Left forelimb (tissue), 1 donor: ENCODE measurements at regions not wholly inside any gene's neighbourhood (a gene's known extent, or its start where the extent isn't known, plus 50 kb on each side); places are given as distances from the start of the nearest gene placed in this dataset.

Experiments used
- DNase-seq: peaks from one replicate; pipeline ENCODE4 v3.0.0-alpha.2; 2018; ENCODE audit warnings: low spot score

- DNase-seq, result peak; percentile 33
Measured at GRCh38 chr19:31601855-31602254, 252.6 kb upstream of the TSHZ3 start.

- no peak for DNase-seq
Measured at GRCh38 chr19:31602548-31602947, 253.3 kb upstream of the TSHZ3 start.

- peak; percentile 56 for DNase-seq
Measured at GRCh38 chr19:31604493-31605040, 255.3 kb upstream of the TSHZ3 start.

GRCh38 chr19:31610018-31610417, 260.8 kb upstream of the TSHZ3 start:
- DNase-seq, result peak; percentile 15

GRCh38 chr19:31611046-31611877, 262.0 kb upstream of the TSHZ3 start:
- DNase-seq, result no peak

GRCh38 chr19:31612873-31613272, 263.6 kb upstream of the TSHZ3 start:
- DNase-seq, result no peak

- DNase-seq, result no peak
Measured at GRCh38 chr19:31613683-31614219, 264.5 kb upstream of the TSHZ3 start.

DNA sequence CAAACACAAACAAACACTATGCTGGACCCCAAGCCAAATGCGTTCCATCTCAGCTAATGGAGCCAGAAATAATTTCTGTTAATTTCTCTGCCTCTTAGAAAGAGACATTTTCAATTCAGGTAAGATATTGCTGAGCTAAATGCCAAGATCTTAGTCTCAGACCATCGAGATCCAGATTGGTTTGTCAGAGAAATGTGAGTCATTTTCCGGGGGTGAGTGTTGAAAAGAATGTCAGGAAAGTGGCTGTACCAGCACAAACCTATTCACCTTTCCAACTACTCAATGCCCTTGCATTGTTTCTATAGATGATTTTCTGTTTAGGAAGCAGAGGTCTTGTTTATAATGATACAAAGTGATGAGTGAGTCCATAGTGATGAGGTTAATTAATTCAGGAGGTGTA, 266.8 kb upstream of the TSHZ3 start:
- no peak for DNase-seq

GRCh38 chr19:31617010-31617585, 267.9 kb upstream of the TSHZ3 start:
- no peak for DNase-seq

- DNase-seq, result no peak
Measured at GRCh38 chr19:31625056-31625455, 275.8 kb upstream of the TSHZ3 start.

DNA sequence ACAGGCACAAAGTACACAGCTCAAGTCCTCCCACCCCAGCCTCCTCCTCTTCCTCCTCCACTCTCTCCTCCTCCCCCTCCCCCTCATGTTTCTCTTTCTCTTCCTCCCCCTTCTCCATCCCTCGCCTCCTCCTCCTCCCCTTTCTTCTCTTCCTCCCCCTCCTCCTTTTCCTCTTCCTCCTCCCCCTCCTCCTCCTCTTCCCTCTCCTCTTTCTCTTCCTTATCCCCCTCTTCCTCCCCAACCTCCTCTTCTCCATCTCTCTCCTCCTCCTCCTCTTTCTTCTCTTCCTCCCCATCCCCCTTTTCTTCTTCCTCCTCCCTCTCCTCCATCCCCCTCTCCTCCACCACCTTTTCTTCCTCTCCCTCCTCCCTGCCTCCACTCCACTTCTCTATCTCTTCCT, 276.3 kb upstream of the TSHZ3 start:
- no peak for DNase-seq

DNA sequence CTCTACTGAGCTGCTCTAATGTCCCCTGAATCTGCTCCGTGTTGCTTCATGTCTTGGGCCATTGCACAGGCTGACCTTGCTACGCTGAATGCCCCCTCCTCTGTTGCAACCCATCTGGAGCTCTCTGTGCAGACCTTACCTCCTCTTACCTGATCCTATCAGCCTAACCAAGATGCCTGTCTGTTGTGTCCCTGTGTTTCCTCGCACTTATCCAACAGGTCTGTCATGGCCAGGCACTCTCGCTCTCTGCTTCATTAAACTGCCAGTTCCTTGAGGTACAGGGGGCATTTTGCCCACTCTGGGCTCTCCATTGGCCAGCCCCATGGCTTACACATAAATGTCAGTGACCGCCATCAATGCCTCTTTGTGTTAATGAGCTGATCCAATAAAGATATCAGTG, 277.7 kb upstream of the TSHZ3 start:
- DNase-seq, result no peak

GRCh38 chr19:31627620-31628365, 278.6 kb upstream of the TSHZ3 start:
- no peak for DNase-seq

DNA sequence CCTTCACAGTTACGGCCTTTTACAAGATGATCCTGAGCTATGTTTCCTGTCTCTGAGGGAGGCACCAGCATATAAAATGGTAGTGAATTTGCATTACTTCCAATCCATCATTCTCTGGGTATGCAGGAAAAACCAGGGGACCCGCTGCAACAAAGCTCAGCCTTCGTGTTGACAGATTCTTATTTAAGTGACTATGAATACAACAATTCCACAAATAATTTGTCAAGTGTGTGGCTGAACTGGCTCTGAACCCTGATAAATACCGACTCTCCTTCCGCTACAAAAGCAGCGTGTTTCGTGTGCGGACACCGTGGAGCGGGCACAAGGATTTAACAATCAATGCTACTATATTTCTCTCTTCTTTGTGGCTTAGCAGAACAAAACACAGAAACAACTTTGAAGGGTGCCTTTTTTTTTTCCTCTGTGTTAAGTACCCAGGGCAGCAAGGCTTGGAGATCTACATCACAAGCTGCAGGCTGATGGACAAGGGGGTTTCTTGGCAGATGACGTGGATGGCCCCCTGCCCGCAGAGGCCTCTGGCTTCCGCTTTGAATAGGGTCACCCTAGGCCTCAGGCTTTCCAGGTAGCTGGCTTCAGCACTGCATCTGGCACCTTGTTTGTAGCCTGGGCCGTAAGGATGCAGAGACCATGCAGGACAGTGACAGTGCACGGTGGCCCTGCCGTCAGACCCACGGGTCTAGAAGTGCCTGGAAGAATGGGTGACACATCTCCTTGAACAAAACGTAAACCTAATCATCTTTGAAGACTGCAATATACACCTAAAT, 280.5 kb upstream of the TSHZ3 start:
- no peak for DNase-seq

- no peak for DNase-seq
Measured at GRCh38 chr19:31633014-31633413, 283.8 kb upstream of the TSHZ3 start.

DNA sequence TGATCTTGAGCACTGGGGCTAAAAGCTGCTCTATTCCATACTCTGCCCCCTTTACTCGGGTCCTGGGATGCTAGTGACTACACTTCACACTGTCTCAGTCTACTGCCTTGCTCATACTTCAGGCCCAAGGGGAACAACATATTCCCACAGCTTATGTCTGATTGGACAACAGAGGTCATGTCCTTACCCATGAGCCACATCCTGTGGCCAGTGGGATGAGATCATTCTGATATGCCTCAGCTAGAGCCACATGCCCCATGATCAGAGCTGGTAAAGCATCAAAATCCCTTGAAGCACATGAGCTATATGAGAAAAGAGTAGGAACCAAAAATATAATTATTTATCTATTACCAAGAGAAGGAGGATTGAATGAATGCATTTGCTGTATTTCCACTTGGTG, 290.1 kb upstream of the TSHZ3 start:
- DNase-seq, result no peak

- no peak for DNase-seq
Measured at GRCh38 chr19:31641591-31641990, 292.4 kb upstream of the TSHZ3 start.

DNA sequence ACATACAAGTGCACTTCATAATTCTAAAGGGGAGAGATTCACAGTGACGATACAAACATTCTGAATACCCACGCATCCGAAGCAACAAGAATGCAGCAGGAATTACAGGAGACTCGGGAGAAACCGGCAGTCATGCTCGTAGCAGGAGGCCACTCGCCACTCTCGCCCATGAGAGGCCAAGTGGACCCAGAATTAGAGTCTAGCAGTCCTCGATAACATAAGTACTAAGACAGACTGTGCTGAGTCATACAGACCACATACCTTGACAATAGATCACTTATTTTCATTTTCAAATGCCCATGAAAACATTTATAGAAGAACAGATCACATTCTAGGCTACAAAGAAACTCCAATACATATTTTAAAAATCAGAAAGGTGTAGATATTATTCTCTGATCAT, 299.1 kb upstream of the TSHZ3 start:
- no peak for DNase-seq

DNA sequence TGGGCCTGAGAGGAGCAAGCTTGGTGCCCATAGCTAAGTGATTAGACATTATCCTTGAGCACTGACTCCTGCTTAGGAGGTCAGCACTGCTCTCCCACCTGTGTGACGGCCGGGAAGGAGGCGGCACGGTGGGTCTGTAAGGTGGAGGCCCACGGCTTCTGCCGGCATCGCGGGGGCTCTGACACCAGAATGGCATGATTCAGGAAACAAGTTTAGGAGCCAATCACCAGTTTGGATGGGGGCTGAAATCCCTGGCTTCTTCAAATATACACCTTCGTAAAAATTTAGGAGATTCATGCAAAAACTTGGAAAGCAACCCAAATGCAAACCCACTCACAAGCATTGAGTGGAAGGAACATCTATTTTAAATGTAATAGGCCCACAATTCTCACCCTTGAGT, 307.3 kb upstream of the TSHZ3 start:
- no peak for DNase-seq

GRCh38 chr19:31658993-31659896, 310.0 kb upstream of the TSHZ3 start:
- DNase-seq, result no peak

- no peak for DNase-seq
Measured at GRCh38 chr19:31659897-31660210, 310.6 kb upstream of the TSHZ3 start.
